ENCODE measurements at regions not wholly inside any gene's neighbourhood (a gene's known extent, or its start where the extent isn't known, plus 50 kb on each side); places are given as distances from the start of the nearest gene placed in this dataset.

- no peak for DNase-seq
Observed at GRCh38 chr1:212528501-212528900, 80.1 kb upstream of the ATF3 start.

GRCh38 chr1:212529211-212529741, 79.3 kb upstream of the ATF3 start:
- peak; percentile 69 for DNase-seq

GRCh38 chr1:212531267-212531666, 77.3 kb upstream of the ATF3 start:
- DNase-seq = no peak

GRCh38 chr1:212531796-212532195, 76.8 kb upstream of the ATF3 start:
- DNase-seq = no peak

- DNase-seq = no peak
Observed at GRCh38 chr1:212532469-212533147, 76.0 kb upstream of the ATF3 start.

GRCh38 chr1:212533148-212533517, 75.4 kb upstream of the ATF3 start:
- DNase-seq = no peak

GRCh38 chr1:212536586-212536985, 72.0 kb upstream of the ATF3 start:
- no peak for DNase-seq

- DNase-seq = no peak
Observed at GRCh38 chr1:212537610-212538009, 71.0 kb upstream of the ATF3 start.

GRCh38 chr1:212539737-212540430, 68.7 kb upstream of the ATF3 start:
- DNase-seq = no peak

- no peak for DNase-seq
Observed at GRCh38 chr1:212542761-212543187, 65.8 kb upstream of the ATF3 start.

GRCh38 chr1:212544110-212544509, 64.5 kb upstream of the ATF3 start:
- DNase-seq = no peak

GRCh38 chr1:212545941-212546635, 62.5 kb upstream of the ATF3 start:
- no peak for DNase-seq

GRCh38 chr1:212549503-212550017, 59.0 kb upstream of the ATF3 start:
- DNase-seq = no peak

- no peak for DNase-seq
Observed at GRCh38 chr1:212551929-212552328, 56.6 kb upstream of the ATF3 start.

- no peak for DNase-seq
Observed at GRCh38 chr1:212553676-212554075, 54.9 kb upstream of the ATF3 start.

GRCh38 chr1:212554401-212554800, 54.2 kb upstream of the ATF3 start:
- DNase-seq = peak; percentile 25

- no peak for DNase-seq
Observed at GRCh38 chr1:212555426-212555825, 53.1 kb upstream of the ATF3 start.

GRCh38 chr1:212556822-212557549, 51.6 kb upstream of the ATF3 start:
- DNase-seq = no peak

- DNase-seq = no peak
Observed at GRCh38 chr1:212557739-212558692, 50.5 kb upstream of the ATF3 start.

- peak; percentile 67 for DNase-seq
Observed at GRCh38 chr1:212558693-212559480, 49.7 kb upstream of the ATF3 start.

All from T1000 (cell line).